ENCODE measurements at regions not wholly inside any gene's neighbourhood (a gene's known extent, or its start where the extent isn't known, plus 50 kb on each side); places are given as distances from the start of the nearest gene placed in this dataset.

- TF ChIP-seq TAF1 (CRISPR knock-in tag; IDR thresholded peaks at IDR 0.05) (no peak), ZNF251 (CRISPR knock-in tag; IDR thresholded peaks at IDR 0.05) (no peak), ZNF772 (CRISPR knock-in tag; IDR thresholded peaks at IDR 0.05) (no peak), SP140L (CRISPR knock-in tag; IDR thresholded peaks at IDR 0.05; ENCODE audit: borderline replicate concordance) (no peak), ZNF616 (CRISPR knock-in tag; IDR thresholded peaks at IDR 0.05; ENCODE audit: low read depth) (no peak), ZNF777 (CRISPR knock-in tag; IDR thresholded peaks at IDR 0.05) (peak; percentile 94), ZNF576 (CRISPR knock-in tag; IDR thresholded peaks at IDR 0.05) (no peak), GMEB2 (CRISPR knock-in tag; IDR thresholded peaks at IDR 0.05; ENCODE audit: low read depth) (no peak), ZHX2 (IDR thresholded peaks at IDR 0.05; ENCODE audit: low read depth) (no peak), ZHX2 (CRISPR knock-in tag; IDR thresholded peaks at IDR 0.05; ENCODE audit: borderline replicate concordance) (no peak), NFIB (CRISPR knock-in tag; IDR thresholded peaks at IDR 0.05; ENCODE audit: borderline replicate concordance) (no peak), ATM (IDR thresholded peaks at IDR 0.05; ENCODE audit: borderline replicate concordance) (no peak), ZNF138 (CRISPR knock-in tag; IDR thresholded peaks at IDR 0.05; ENCODE audit: low read depth) (no peak; the same call in 1 of the 2 replicates), NR2F1 (CRISPR knock-in tag; IDR thresholded peaks at IDR 0.05) (peak; percentile 50 to 86; a peak in 3 of 4 replicates), FOSL2 (CRISPR knock-in tag; IDR thresholded peaks at IDR 0.05) (peak; percentile 21; the same call in 1 of the 2 replicates), SIX1 (CRISPR knock-in tag; IDR thresholded peaks at IDR 0.05; ENCODE audit: borderline replicate concordance) (no peak), ZNF691 (CRISPR knock-in tag; IDR thresholded peaks at IDR 0.05; ENCODE audit: borderline replicate concordance, low read depth) (no peak), ZNF784 (CRISPR knock-in tag; IDR thresholded peaks at IDR 0.05; ENCODE audit: borderline replicate concordance) (no peak), TRIM24 (CRISPR knock-in tag; IDR thresholded peaks at IDR 0.05) (no peak), NFKBIZ (CRISPR knock-in tag; IDR thresholded peaks at IDR 0.05) (no peak)
Measured at GRCh38 chr16:85385463-85386331, 227.4 kb upstream of the GSE1 start (continued).
